NK-92 (cell line): ENCODE measurements at regions not wholly inside any gene's neighbourhood (a gene's known extent, or its start where the extent isn't known, plus 50 kb on each side); places are given as distances from the start of the nearest gene placed in this dataset.

Source experiments
- DNase-seq: peaks from one replicate; lab custom pipeline; 2025; ENCODE audit not compliant: unreplicated experiment; lab: John Stamatoyannopoulos, UW

- DNase-seq: no peak
These were observed 194.4 kb upstream of the ID2 start for GRCh38 chr2:8487461-8487932.

- no peak for DNase-seq
These were observed 193.7 kb upstream of the ID2 start for GRCh38 chr2:8488001-8488738.

- no peak for DNase-seq
These were observed 192.6 kb upstream of the ID2 start for GRCh38 chr2:8489221-8489620.

- no peak for DNase-seq
These were observed 192.1 kb upstream of the ID2 start for GRCh38 chr2:8489751-8490150.

GRCh38 chr2:8490166-8490721 is 191.6 kb upstream of the ID2 start:
- DNase-seq: no peak

- DNase-seq: no peak
These were observed 190.4 kb upstream of the ID2 start for GRCh38 chr2:8491296-8492027.

- no peak for DNase-seq
These were observed 187.7 kb upstream of the ID2 start for GRCh38 chr2:8494151-8494550.

- no peak for DNase-seq
These were observed 187.3 kb upstream of the ID2 start for GRCh38 chr2:8494589-8494988.

GRCh38 chr2:8495189-8495989 is 186.5 kb upstream of the ID2 start:
- DNase-seq: no peak

- DNase-seq: no peak
These were observed 185.8 kb upstream of the ID2 start for GRCh38 chr2:8496079-8496478.

GRCh38 chr2:8496617-8497016 is 185.2 kb upstream of the ID2 start:
- no peak for DNase-seq

- no peak for DNase-seq
These were observed 182.9 kb upstream of the ID2 start for GRCh38 chr2:8498994-8499393.

- no peak for DNase-seq
These were observed 181.5 kb upstream of the ID2 start for GRCh38 chr2:8500124-8501054.

- no peak for DNase-seq
These were observed 180.7 kb upstream of the ID2 start for GRCh38 chr2:8501061-8501720.

- no peak for DNase-seq
These were observed 179.5 kb upstream of the ID2 start for GRCh38 chr2:8502316-8502715.

- DNase-seq: no peak
These were observed 176.4 kb upstream of the ID2 start for GRCh38 chr2:8505311-8505920.

GRCh38 chr2:8506746-8507145 is 175.1 kb upstream of the ID2 start:
- DNase-seq: no peak

- no peak for DNase-seq
These were observed 173.1 kb upstream of the ID2 start for GRCh38 chr2:8508766-8509165.

- no peak for DNase-seq
These were observed 172.2 kb upstream of the ID2 start for GRCh38 chr2:8509621-8510020.
